HG03439 (cell line): ENCODE measurements at regions not wholly inside any gene's neighbourhood (a gene's known extent, or its start where the extent isn't known, plus 50 kb on each side); places are given as distances from the start of the nearest gene placed in this dataset.
A peak's percentile ranks its signal among the peaks of the same experiment; 100 is the strongest.

ENCODE experiments used
- ATAC-seq: cut with Tn5 transposase; IDR thresholded peaks from one replicate; pipeline ENCODE4 v1.9.1; 2021; ENCODE audit warnings: mild to moderate bottlenecking, moderate library complexity; ENCODE audit not compliant: unreplicated experiment

GRCh38 chr9:105191508-105192121, 52.8 kb upstream of the SLC44A1 start:
- peak; percentile 87 for ATAC-seq

DNA sequence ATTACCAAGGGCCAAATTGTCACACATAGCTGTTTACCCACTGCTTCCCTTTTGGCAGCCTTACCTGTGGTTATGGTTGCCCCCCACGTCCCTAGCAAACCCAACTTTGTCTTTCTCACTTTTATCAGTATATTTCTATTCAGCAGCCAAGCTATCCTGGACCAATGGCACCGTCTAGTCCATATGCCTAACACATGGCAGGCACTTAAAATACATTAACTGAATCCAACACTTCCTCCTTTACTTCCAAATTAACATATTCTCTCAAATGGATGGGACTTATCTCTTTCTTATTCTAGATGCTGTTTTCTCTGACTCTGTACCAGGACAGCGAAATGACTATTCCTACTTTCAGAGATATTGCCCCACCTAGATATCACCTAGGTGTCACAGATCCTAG, 50.9 kb upstream of the SLC44A1 start:
- no peak for ATAC-seq

DNA sequence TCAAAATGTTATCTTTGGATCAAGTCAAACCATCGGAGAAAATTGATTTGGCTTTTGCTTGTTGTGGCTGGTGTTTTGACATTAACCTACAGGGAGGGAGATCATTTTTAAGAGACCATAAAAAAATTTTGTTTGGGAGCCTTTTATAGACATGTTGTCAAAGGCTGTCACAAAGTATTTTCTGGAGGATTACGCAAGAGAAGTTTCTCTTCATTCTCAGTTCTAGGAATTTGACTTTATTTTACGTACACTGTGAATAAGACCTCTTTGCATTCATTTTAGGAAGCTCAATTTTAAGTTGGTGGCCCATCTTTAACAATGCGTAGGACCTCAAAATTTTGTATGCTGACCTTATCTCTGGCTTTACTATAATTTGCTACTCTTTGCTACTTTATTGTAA, 50.2 kb upstream of the SLC44A1 start:
- ATAC-seq = no peak
